OCI-LY1 (cell line): ENCODE measurements at regions not wholly inside any gene's neighbourhood (a gene's known extent, or its start where the extent isn't known, plus 50 kb on each side); places are given as distances from the start of the nearest gene placed in this dataset.
A peak's percentile ranks its signal among the peaks of the same experiment; 100 is the strongest.

Source experiments
- H2AFZ ChIP-seq: fragments of 200-600 bp; sonication (generic), shearing (Covaris generic); 2 replicates; pipeline ENCODE4 v1.6.0; 2014; ENCODE audit warnings: antibody characterized with exemption, mild to moderate bottlenecking, low read length
- H3F3A ChIP-seq: fragments of 200-600 bp; sonication (generic), shearing (Covaris generic); 2 replicates; pipeline ENCODE4 v1.6.0; 2014; ENCODE audit warnings: mild to moderate bottlenecking, antibody characterized with exemption, low read length, moderate library complexity; ENCODE audit not compliant: insufficient read depth
- H3K27ac ChIP-seq: fragments of 200-600 bp; sonication (generic); 2 replicates; pipeline ENCODE4 v1.5.1; 2014; ENCODE audit warnings: low read length, mixed run types, mild to moderate bottlenecking, low read depth; ENCODE audit not compliant: poor library complexity, severe bottlenecking
- H3K27me3 ChIP-seq: fragments of 200-600 bp; sonication (generic); 2 replicates; pipeline ENCODE4 v1.6.0; 2014; ENCODE audit warnings: antibody characterized with exemption, mild to moderate bottlenecking, low read length, moderate library complexity; ENCODE audit not compliant: insufficient read depth
- H3K36me3 ChIP-seq: fragments of 200-600 bp; sonication (generic); 2 replicates; pipeline ENCODE4 v1.6.1; 2014; ENCODE audit warnings: mild to moderate bottlenecking, antibody characterized with exemption, low read length, moderate library complexity, mixed read lengths; ENCODE audit not compliant: insufficient read depth
- H3K4me1 ChIP-seq: fragments of 200-600 bp; sonication (generic); 2 replicates; pipeline ENCODE4 v1.5.1; 2014; ENCODE audit warnings: mild to moderate bottlenecking, low read length, moderate library complexity; ENCODE audit not compliant: insufficient read depth, severe bottlenecking
- H3K4me2 ChIP-seq: fragments of 200-600 bp; sonication (generic), shearing (Covaris generic); 2 replicates; pipeline ENCODE4 v1.6.1; 2014; ENCODE audit warnings: low read length
- H3K4me3 ChIP-seq: fragments of 200-600 bp; sonication (generic); 2 replicates; pipeline ENCODE4 v1.5.1; 2014; ENCODE audit warnings: low read length, low read depth, mild to moderate bottlenecking, mixed read lengths; ENCODE audit not compliant: poor library complexity, severe bottlenecking
- H3K79me2 ChIP-seq: fragments of 200-600 bp; shearing (Covaris generic); 2 replicates; pipeline ENCODE4 v1.6.1; 2016; ENCODE audit warnings: mixed run types, low read length, mixed read lengths; ENCODE audit not compliant: insufficient read depth
- H3K9ac ChIP-seq: fragments of 200-600 bp; sonication (generic), shearing (Covaris generic); 2 replicates; pipeline ENCODE4 v1.6.1; 2014; ENCODE audit warnings: mild to moderate bottlenecking, low read length, mixed read lengths
- H3K9me2 ChIP-seq: fragments of 200-600 bp; sonication (generic), shearing (Covaris generic); 2 replicates; pipeline ENCODE4 v1.6.1; 2014; ENCODE audit warnings: low read depth, mild to moderate bottlenecking, low read length, mixed read lengths
- H3K9me3 ChIP-seq: fragments of 200-600 bp; shearing (Covaris generic); 2 replicates; pipeline ENCODE4 v1.6.1; 2014; ENCODE audit warnings: low read length, mixed read lengths
- H4K20me1 ChIP-seq: fragments of 200-600 bp; sonication (generic), shearing (Covaris generic); 2 replicates; pipeline ENCODE4 v1.6.0; 2016; ENCODE audit warnings: mild to moderate bottlenecking, low read length; ENCODE audit not compliant: insufficient read depth
- EZH2 ChIP-seq: fragments of 200-600 bp; sonication (generic), shearing (Covaris generic); IDR thresholded peaks from 2 replicates; pipeline ENCODE4 v1.8.0; 2017; ENCODE audit warnings: borderline replicate concordance, mixed run types, mild to moderate bottlenecking, antibody characterized with exemption, low read length, moderate library complexity, mixed read lengths
- TF ChIP-seq, protein P1 (sequence below): fragments of 200-600 bp; sonication (generic), shearing (Covaris generic); IDR thresholded peaks from 2 replicates; pipeline ENCODE4 v1.5.1; 2017; ENCODE audit warnings: mild to moderate bottlenecking, antibody characterized with exemption, low read length, moderate library complexity, mixed read lengths

DNA sequence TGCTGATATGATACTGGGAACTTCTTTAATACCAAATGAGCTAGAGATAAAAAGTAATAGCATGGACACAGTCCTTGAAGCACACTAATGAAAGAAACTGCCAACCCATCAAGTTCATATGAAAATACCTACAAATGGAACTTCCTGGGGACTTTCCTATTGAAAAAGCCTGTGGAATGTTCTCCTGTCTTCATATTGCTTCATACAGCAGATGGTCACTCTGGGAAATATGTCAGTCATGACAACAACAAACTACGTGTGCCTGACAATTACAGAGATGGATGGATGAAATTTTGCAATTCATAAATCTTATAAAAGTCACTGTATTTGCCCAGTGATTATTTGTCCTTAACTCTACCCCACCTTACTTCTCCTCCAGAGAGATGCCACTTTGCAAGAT, 106.6 kb upstream of the COL1A2 start:
- Histone ChIP-seq H3K79me2 (no peaks in the 10 kb centered on the region), H3K9me3 (no peaks in the 10 kb centered on the region), H3K4me3 (no peak overlapping the region), H3K27ac (no peak overlapping the region), H3K4me2 (no peak overlapping the region), H3K27me3 (no peaks in the 10 kb centered on the region), H3K9me2 (no peaks in the 10 kb centered on the region), H3K36me3 (no peaks in the 10 kb centered on the region), H2AFZ (no peak overlapping the region), H3K4me1 (no peaks in the 10 kb centered on the region), H3K9ac (no peak overlapping the region), H4K20me1 (no peaks in the 10 kb centered on the region), H3F3A (no peaks in the 10 kb centered on the region)
- TF ChIP-seq, protein P1, sequence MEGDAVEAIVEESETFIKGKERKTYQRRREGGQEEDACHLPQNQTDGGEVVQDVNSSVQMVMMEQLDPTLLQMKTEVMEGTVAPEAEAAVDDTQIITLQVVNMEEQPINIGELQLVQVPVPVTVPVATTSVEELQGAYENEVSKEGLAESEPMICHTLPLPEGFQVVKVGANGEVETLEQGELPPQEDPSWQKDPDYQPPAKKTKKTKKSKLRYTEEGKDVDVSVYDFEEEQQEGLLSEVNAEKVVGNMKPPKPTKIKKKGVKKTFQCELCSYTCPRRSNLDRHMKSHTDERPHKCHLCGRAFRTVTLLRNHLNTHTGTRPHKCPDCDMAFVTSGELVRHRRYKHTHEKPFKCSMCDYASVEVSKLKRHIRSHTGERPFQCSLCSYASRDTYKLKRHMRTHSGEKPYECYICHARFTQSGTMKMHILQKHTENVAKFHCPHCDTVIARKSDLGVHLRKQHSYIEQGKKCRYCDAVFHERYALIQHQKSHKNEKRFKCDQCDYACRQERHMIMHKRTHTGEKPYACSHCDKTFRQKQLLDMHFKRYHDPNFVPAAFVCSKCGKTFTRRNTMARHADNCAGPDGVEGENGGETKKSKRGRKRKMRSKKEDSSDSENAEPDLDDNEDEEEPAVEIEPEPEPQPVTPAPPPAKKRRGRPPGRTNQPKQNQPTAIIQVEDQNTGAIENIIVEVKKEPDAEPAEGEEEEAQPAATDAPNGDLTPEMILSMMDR, result no peak
- TF ChIP-seq EZH2, result no peak

DNA sequence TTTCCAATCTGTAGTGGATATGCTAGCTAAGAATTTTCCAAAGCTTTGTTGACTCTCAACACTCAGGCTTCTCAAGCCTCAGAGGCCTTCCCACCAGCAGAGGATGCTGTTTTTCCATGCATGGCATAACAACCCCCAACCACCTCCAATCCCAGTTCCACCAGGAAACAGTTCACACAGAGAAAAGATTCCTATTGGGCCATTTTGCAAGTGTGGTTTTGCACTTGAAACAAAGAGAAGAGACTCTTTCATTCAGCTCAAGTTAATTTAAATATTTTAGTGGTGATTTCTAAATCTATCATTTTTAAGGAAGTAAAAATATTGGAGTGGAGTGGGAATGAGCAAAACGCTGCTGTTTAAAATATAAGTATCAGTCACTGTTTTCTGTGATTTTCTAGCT, 105.6 kb upstream of the COL1A2 start:
- TF ChIP-seq EZH2, result no peak
- TF ChIP-seq, protein P1, result peak; percentile 30
- H3K4me1 ChIP-seq, result no peaks in the 10 kb centered on the region

DNA sequence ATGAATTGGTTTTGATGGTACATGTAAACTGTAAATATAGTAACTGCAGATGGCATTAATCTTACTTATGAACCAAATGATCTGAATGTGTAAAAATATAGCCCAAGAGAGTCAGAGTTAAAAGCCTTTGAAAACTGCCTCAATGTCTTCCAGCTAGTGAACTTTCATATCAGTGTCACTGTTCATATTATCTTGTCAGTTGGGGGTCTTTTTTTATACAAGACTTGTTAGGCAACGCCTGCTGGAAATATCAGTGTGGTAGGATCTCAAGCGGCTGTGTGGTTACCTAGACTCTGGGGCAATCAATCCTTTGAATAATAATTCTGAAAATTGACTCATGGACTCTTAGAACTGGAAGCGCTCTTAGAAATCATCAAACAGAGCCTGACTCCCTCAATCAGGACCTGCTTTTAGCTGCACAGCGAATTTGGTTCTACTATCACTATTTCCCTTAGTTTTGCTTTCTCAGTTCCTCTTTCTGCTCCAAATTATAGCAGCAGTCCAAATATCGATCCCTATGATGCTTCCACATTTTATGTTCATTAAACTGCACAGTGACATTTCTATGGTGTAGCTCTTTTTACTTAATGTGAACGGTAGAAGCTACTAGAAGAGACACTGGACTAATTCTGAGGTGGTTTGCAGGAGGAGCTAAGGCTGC, 100.1 kb upstream of the COL1A2 start:
- Histone ChIP-seq H2AFZ (no peak overlapping the region), H3K27me3 (no peaks in the 10 kb centered on the region), H3F3A (no peaks in the 10 kb centered on the region), H3K4me2 (no peak overlapping the region), H4K20me1 (no peaks in the 10 kb centered on the region), H3K4me1 (no peaks in the 10 kb centered on the region), H3K9me2 (no peaks in the 10 kb centered on the region), H3K9me3 (no peaks in the 10 kb centered on the region), H3K9ac (no peak overlapping the region), H3K4me3 (no peak overlapping the region), H3K36me3 (no peaks in the 10 kb centered on the region), H3K79me2 (no peaks in the 10 kb centered on the region), H3K27ac (no peak overlapping the region)
- TF ChIP-seq, protein P1, result no peak
- no peak for TF ChIP-seq EZH2

More for the DNA sequence above, 105.6 kb upstream of the COL1A2 start:
- H3F3A ChIP-seq, result no peaks in the 10 kb centered on the region
- H3K27me3 ChIP-seq, result no peaks in the 10 kb centered on the region
- H2AFZ ChIP-seq, result no peak overlapping the region
- H3K36me3 ChIP-seq, result no peaks in the 10 kb centered on the region
- no peaks in the 10 kb centered on the region for H3K9me2 ChIP-seq
- no peak overlapping the region for H3K9ac ChIP-seq
- H3K9me3 ChIP-seq, result no peaks in the 10 kb centered on the region
- no peak overlapping the region for H3K4me2 ChIP-seq
- H4K20me1 ChIP-seq, result no peaks in the 10 kb centered on the region
- no peak overlapping the region for H3K4me3 ChIP-seq
- H3K79me2 ChIP-seq, result no peaks in the 10 kb centered on the region
- H3K27ac ChIP-seq, result no peak overlapping the region
